HG03135 (cell line): ENCODE measurements at regions not wholly inside any gene's neighbourhood (a gene's known extent, or its start where the extent isn't known, plus 50 kb on each side); places are given as distances from the start of the nearest gene placed in this dataset.
"Not testable (repeated sequence)": the region's sequence is repeated elsewhere in the genome, so short reads cannot be mapped to it uniquely, and the experiment has no call there.

Experiments
- ATAC-seq: cut with Tn5 transposase; IDR thresholded peaks from one replicate; pipeline ENCODE4 v1.9.1; 2021; ENCODE audit warnings: mild to moderate bottlenecking, moderate library complexity; ENCODE audit not compliant: unreplicated experiment

GRCh38 chr4:43411226-43411625, 518.7 kb downstream of the GRXCR1 start:
- ATAC-seq, result no peak

GRCh38 chr4:43423276-43423675, 530.8 kb downstream of the GRXCR1 start:
- ATAC-seq, result no peak

GRCh38 chr4:43425206-43425605, 532.7 kb downstream of the GRXCR1 start:
- no peak for ATAC-seq

GRCh38 chr4:43435291-43435690, 542.8 kb downstream of the GRXCR1 start:
- no peak for ATAC-seq

GRCh38 chr4:43452948-43453347, 560.4 kb downstream of the GRXCR1 start:
- ATAC-seq, result no peak

- ATAC-seq, result no peak
Measured at GRCh38 chr4:43456383-43456782, 563.9 kb downstream of the GRXCR1 start.

GRCh38 chr4:43457866-43458265, 565.4 kb downstream of the GRXCR1 start:
- no peak for ATAC-seq

- ATAC-seq, result no peak
Measured at GRCh38 chr4:43458293-43458692, 565.8 kb downstream of the GRXCR1 start.

- no peak for ATAC-seq
Measured at GRCh38 chr4:43471950-43472349, 579.4 kb downstream of the GRXCR1 start.

- ATAC-seq, result no peak
Measured at GRCh38 chr4:43481526-43481925, 589.0 kb downstream of the GRXCR1 start.

- ATAC-seq, result no peak
Measured at GRCh38 chr4:43485196-43485595, 592.7 kb downstream of the GRXCR1 start.

- no peak for ATAC-seq
Measured at GRCh38 chr4:43496188-43496587, 603.7 kb downstream of the GRXCR1 start.

GRCh38 chr4:43496602-43497001, 604.1 kb downstream of the GRXCR1 start:
- ATAC-seq, result no peak

- ATAC-seq, result not testable (repeated sequence)
Measured at GRCh38 chr4:43505823-43506222, 613.3 kb downstream of the GRXCR1 start.

GRCh38 chr4:43512253-43512652, 619.7 kb downstream of the GRXCR1 start:
- ATAC-seq, result no peak

GRCh38 chr4:43525646-43526045, 633.1 kb downstream of the GRXCR1 start:
- ATAC-seq, result no peak

GRCh38 chr4:43547561-43547960, 655.0 kb downstream of the GRXCR1 start:
- ATAC-seq, result no peak

GRCh38 chr4:43550981-43551627, 658.6 kb downstream of the GRXCR1 start:
- ATAC-seq, result no peak

GRCh38 chr4:43556262-43556661, 663.7 kb downstream of the GRXCR1 start:
- no peak for ATAC-seq

- no peak for ATAC-seq
Measured at GRCh38 chr4:43560047-43560446, 667.5 kb downstream of the GRXCR1 start.

GRCh38 chr4:43564107-43564506, 671.6 kb downstream of the GRXCR1 start:
- ATAC-seq, result no peak

GRCh38 chr4:43564591-43564990, 672.1 kb downstream of the GRXCR1 start:
- ATAC-seq, result no peak

GRCh38 chr4:43567644-43568043, 675.1 kb downstream of the GRXCR1 start:
- ATAC-seq, result no peak
